Tibial artery (tissue), 4 donors: ENCODE measurements at regions not wholly inside any gene's neighbourhood (a gene's known extent, or its start where the extent isn't known, plus 50 kb on each side); places are given as distances from the start of the nearest gene placed in this dataset.
"Not testable (repeated sequence)": the region's sequence is repeated elsewhere in the genome, so short reads cannot be mapped to it uniquely, and the experiment has no call there.

Experiments used
- DNase-seq, 2 donors: peaks; one replicate each; pipeline ENCODE4 v3.0.0-alpha.2; 2019
- H3K27ac ChIP-seq, 2 donors: fragments of 200-600 bp; sonication (generic) in 1 of 2; 1 replicate in 1 of 2; 2 replicates in 1 of 2; pipeline ENCODE4 v1.5.1; 2018 to 2019; ENCODE audit warnings: mild to moderate bottlenecking in 1 of 2
- H3K27me3 ChIP-seq, 2 donors: fragments of 200-600 bp; sonication (generic) in 1 of 2; one replicate each; pipeline versions ENCODE4 v1.5.1 to v1.6.0; 2016 to 2019
- H3K36me3 ChIP-seq, 3 donors: fragments of 200-600 bp; sonication (generic) in 2 of 3; one replicate each; pipeline ENCODE4 v1.5.1; 2016 to 2019; ENCODE audit warnings: mild to moderate bottlenecking in 2 of 3
- H3K4me1 ChIP-seq, 4 donors: fragments of 200-600 bp; sonication (generic) in 2 of 4; 1 replicate in 3 of 4; 2 replicates in 1 of 4; pipeline ENCODE4 v1.5.1; 2016 to 2019
- H3K4me3 ChIP-seq, 2 donors: fragments of 200-600 bp; sonication (generic) in 1 of 2; 1 replicate in 1 of 2; 2 replicates in 1 of 2; pipeline ENCODE4 v1.5.1; 2018 to 2019; ENCODE audit warnings: mild to moderate bottlenecking in 2 of 2
- H3K9me3 ChIP-seq, 3 donors: fragments of 200-600 bp; sonication (generic) in 1 of 3; one replicate each; pipeline ENCODE4 v1.5.1; 2016 to 2019
- CTCF ChIP-seq, 2 experiments: fragments of 200-600 bp in 1 of 2; fragments of 450-650 bp in 1 of 2; IDR thresholded peaks; one replicate each; pipeline ENCODE4 v1.5.1; 2017 to 2019; ENCODE audit warnings: antibody characterized with exemption in 2 of 2, mild to moderate bottlenecking in 1 of 2, moderate library complexity in 1 of 2
- intact Hi-C: fragments of 100-400 bp; cut with DNase I; formaldehyde crosslinking; loops from one replicate; pipeline ENCODE4 v1.15.0; 2023; ENCODE audit warnings: low total_unique reads

GRCh38 chr6:50962213-50962759 is 143.6 kb downstream of the TFAP2B start:
- no peak overlapping the region for H3K27ac ChIP-seq
- no peaks in the 10 kb centered on the region for H3K36me3 ChIP-seq
- no peak overlapping the region for H3K4me3 ChIP-seq
- DNase-seq: no peak
- no peak for TF ChIP-seq CTCF (IDR thresholded peaks at IDR 0.05)
- no peaks in the 10 kb centered on the region for H3K4me1 ChIP-seq
- intact Hi-C loops: no loop called here
- no peaks in the 10 kb centered on the region for H3K9me3 ChIP-seq
- no peaks in the 10 kb centered on the region for H3K27me3 ChIP-seq

- H3K4me3 ChIP-seq: no peak overlapping the region
- H3K4me1 ChIP-seq: no peaks in the 10 kb centered on the region
- TF ChIP-seq CTCF (IDR thresholded peaks at IDR 0.05): no peak
- H3K27ac ChIP-seq: no peak overlapping the region
- H3K9me3 ChIP-seq: no peaks in the 10 kb centered on the region
- no peak for DNase-seq
- H3K27me3 ChIP-seq: no peaks in the 10 kb centered on the region
- H3K36me3 ChIP-seq: no peaks in the 10 kb centered on the region
- intact Hi-C loops: no loop called here
These were observed 145.3 kb downstream of the TFAP2B start for GRCh38 chr6:50963952-50964351.

GRCh38 chr6:50965495-50965894 is 146.8 kb downstream of the TFAP2B start:
- Histone ChIP-seq H3K27ac (no peak overlapping the region), H3K4me3 (no peak overlapping the region), H3K9me3 (no peaks in the 10 kb centered on the region), H3K36me3 (no peaks in the 10 kb centered on the region), H3K27me3 (no peaks in the 10 kb centered on the region), H3K4me1 (no peaks in the 10 kb centered on the region)
- intact Hi-C loops: no loop called here
- DNase-seq: no peak
- TF ChIP-seq CTCF (IDR thresholded peaks at IDR 0.05): no peak

GRCh38 chr6:50966532-50966931 is 147.9 kb downstream of the TFAP2B start:
- no peaks in the 10 kb centered on the region for H3K9me3 ChIP-seq
- no peaks in the 10 kb centered on the region for H3K4me1 ChIP-seq
- TF ChIP-seq CTCF (IDR thresholded peaks at IDR 0.05): no peak
- intact Hi-C loops: no loop called here
- H3K4me3 ChIP-seq: no peak overlapping the region
- no peaks in the 10 kb centered on the region for H3K36me3 ChIP-seq
- no peak for DNase-seq
- H3K27me3 ChIP-seq: no peaks in the 10 kb centered on the region
- no peak overlapping the region for H3K27ac ChIP-seq

- Histone ChIP-seq H3K4me1 (no peaks in the 10 kb centered on the region), H3K27me3 (no peaks in the 10 kb centered on the region), H3K9me3 (no peaks in the 10 kb centered on the region), H3K36me3 (no peaks in the 10 kb centered on the region), H3K4me3 (no peak overlapping the region), H3K27ac (no peak overlapping the region)
- no peak for DNase-seq
- TF ChIP-seq CTCF (IDR thresholded peaks at IDR 0.05): no peak
- intact Hi-C loops: no loop called here
These were observed 148.3 kb downstream of the TFAP2B start for GRCh38 chr6:50966986-50967385.

GRCh38 chr6:50968246-50968645 is 149.6 kb downstream of the TFAP2B start:
- H3K4me3 ChIP-seq, H3K36me3 ChIP-seq, H3K27ac ChIP-seq, H3K27me3 ChIP-seq, H3K9me3 ChIP-seq, intact Hi-C loops, DNase-seq, H3K4me1 ChIP-seq: not testable (repeated sequence)
